ENCODE measurements at regions not wholly inside any gene's neighbourhood (a gene's known extent, or its start where the extent isn't known, plus 50 kb on each side); places are given as distances from the start of the nearest gene placed in this dataset.

GRCh38 chr4:179536694-179537093, 2094.5 kb upstream of the AGA start:
- H3K27ac ChIP-seq (ENCODE audit: low read length), result no peak overlapping the region
- TF ChIP-seq EZH2 (optimal IDR thresholded peaks at IDR 0.05; ENCODE audit: low read depth, low read length), result no peak
- no peak for TF ChIP-seq EZH2phosphoT487 (IDR thresholded peaks at IDR 0.05; ENCODE audit: low read length)
- no peak for TF ChIP-seq CTCF (IDR thresholded peaks at IDR 0.05; ENCODE audit: low read length)

GRCh38 chr4:179539641-179540040, 2097.4 kb upstream of the AGA start:
- H3K9me3 ChIP-seq (replicated peaks; ENCODE audit: insufficient read depth, low read length), result no peaks in the 10 kb centered on the region
- H3K27me3 ChIP-seq (replicated peaks; ENCODE audit: insufficient read depth, low read length), result no peaks in the 10 kb centered on the region
- no peak for DNase-seq
- no peak overlapping the region for H3K27ac ChIP-seq (ENCODE audit: low read length)
- no peaks in the 10 kb centered on the region for H3K36me3 ChIP-seq (replicated peaks; ENCODE audit: insufficient read depth, low read length)
- no peak overlapping the region for H2AFZ ChIP-seq (ENCODE audit: low read length)
- no peak overlapping the region for H3K4me2 ChIP-seq (ENCODE audit: low read depth, low read length)
- H3F3A ChIP-seq (ENCODE audit: insufficient read depth, low read length), result no peaks in the 10 kb centered on the region
- no peak overlapping the region for H3K4me3 ChIP-seq (ENCODE audit: low read length)
- TF ChIP-seq CTCF (IDR thresholded peaks at IDR 0.05; ENCODE audit: low read length) (no peak), EZH2 (optimal IDR thresholded peaks at IDR 0.05; ENCODE audit: low read depth, low read length) (no peak), EZH2phosphoT487 (IDR thresholded peaks at IDR 0.05; ENCODE audit: low read length) (no peak)
- H3K9me2 ChIP-seq (replicated peaks; ENCODE audit: insufficient read depth, low read length), result no peaks in the 10 kb centered on the region
- no peak overlapping the region for H3K9ac ChIP-seq (ENCODE audit: low read length)
- no peaks in the 10 kb centered on the region for H4K20me1 ChIP-seq (ENCODE audit: insufficient read depth, low read length)
- H3K4me1 ChIP-seq (ENCODE audit: low read length), result no peaks in the 10 kb centered on the region
- H3K79me2 ChIP-seq (ENCODE audit: low read length), result no peaks in the 10 kb centered on the region

More at GRCh38 chr4:179536694-179537093, 2094.5 kb upstream of the AGA start:
- no peaks in the 10 kb centered on the region for H3K9me3 ChIP-seq (replicated peaks; ENCODE audit: insufficient read depth, low read length)
- H3K4me3 ChIP-seq (ENCODE audit: low read length), result no peak overlapping the region
- no peaks in the 10 kb centered on the region for H3K27me3 ChIP-seq (replicated peaks; ENCODE audit: insufficient read depth, low read length)
- no peaks in the 10 kb centered on the region for H3K4me1 ChIP-seq (ENCODE audit: low read length)
- no peaks in the 10 kb centered on the region for H3K36me3 ChIP-seq (replicated peaks; ENCODE audit: insufficient read depth, low read length)
- no peak overlapping the region for H2AFZ ChIP-seq (ENCODE audit: low read length)
- H4K20me1 ChIP-seq (ENCODE audit: insufficient read depth, low read length), result no peaks in the 10 kb centered on the region
- no peaks in the 10 kb centered on the region for H3K9me2 ChIP-seq (replicated peaks; ENCODE audit: insufficient read depth, low read length)
- H3K4me2 ChIP-seq (ENCODE audit: low read depth, low read length), result no peak overlapping the region
- no peaks in the 10 kb centered on the region for H3K79me2 ChIP-seq (ENCODE audit: low read length)
- no peak overlapping the region for H3K9ac ChIP-seq (ENCODE audit: low read length)
- DNase-seq, result no peak
- no peaks in the 10 kb centered on the region for H3F3A ChIP-seq (ENCODE audit: insufficient read depth, low read length)

- H3F3A ChIP-seq (ENCODE audit: insufficient read depth, low read length), result no peaks in the 10 kb centered on the region
- no peaks in the 10 kb centered on the region for H3K9me3 ChIP-seq (replicated peaks; ENCODE audit: insufficient read depth, low read length)
- H2AFZ ChIP-seq (ENCODE audit: low read length), result no peak overlapping the region
- H3K9ac ChIP-seq (ENCODE audit: low read length), result no peak overlapping the region
- H3K4me1 ChIP-seq (ENCODE audit: low read length), result no peaks in the 10 kb centered on the region
- no peaks in the 10 kb centered on the region for H3K36me3 ChIP-seq (replicated peaks; ENCODE audit: insufficient read depth, low read length)
- H4K20me1 ChIP-seq (ENCODE audit: insufficient read depth, low read length), result no peaks in the 10 kb centered on the region
- H3K27ac ChIP-seq (ENCODE audit: low read length), result no peak overlapping the region
- H3K4me3 ChIP-seq (ENCODE audit: low read length), result no peak overlapping the region
- no peaks in the 10 kb centered on the region for H3K9me2 ChIP-seq (replicated peaks; ENCODE audit: insufficient read depth, low read length)
- H3K27me3 ChIP-seq (replicated peaks; ENCODE audit: insufficient read depth, low read length), result no peaks in the 10 kb centered on the region
- DNase-seq, result no peak
- no peak for TF ChIP-seq EZH2phosphoT487 (IDR thresholded peaks at IDR 0.05; ENCODE audit: low read length)
- no peak for TF ChIP-seq CTCF (IDR thresholded peaks at IDR 0.05; ENCODE audit: low read length)
- TF ChIP-seq EZH2 (optimal IDR thresholded peaks at IDR 0.05; ENCODE audit: low read depth, low read length), result no peak
- no peaks in the 10 kb centered on the region for H3K79me2 ChIP-seq (ENCODE audit: low read length)
- H3K4me2 ChIP-seq (ENCODE audit: low read depth, low read length), result no peak overlapping the region
These were observed 2101.5 kb upstream of the AGA start for GRCh38 chr4:179543771-179544170.

Data from MM.1S (cell line).